ENCODE measurements at regions not wholly inside any gene's neighbourhood (a gene's known extent, or its start where the extent isn't known, plus 50 kb on each side); places are given as distances from the start of the nearest gene placed in this dataset.

GRCh38 chr13:34040863-34041262, 222.9 kb downstream of the RFC3 start:
- DNase-seq (ENCODE audit: low spot score), result no peak

GRCh38 chr13:34044041-34044440, 226.1 kb downstream of the RFC3 start:
- DNase-seq (ENCODE audit: low spot score), result no peak

- DNase-seq (ENCODE audit: low spot score), result no peak
Measured at GRCh38 chr13:34044660-34045080, 226.7 kb downstream of the RFC3 start.

- no peak for DNase-seq (ENCODE audit: low spot score)
Measured at GRCh38 chr13:34046457-34046856, 228.5 kb downstream of the RFC3 start.

- DNase-seq (ENCODE audit: low spot score), result no peak
Measured at GRCh38 chr13:34048652-34049051, 230.7 kb downstream of the RFC3 start.

- no peak for DNase-seq (ENCODE audit: low spot score)
Measured at GRCh38 chr13:34056733-34057258, 238.8 kb downstream of the RFC3 start.

- no peak for DNase-seq (ENCODE audit: low spot score)
Measured at GRCh38 chr13:34064456-34065205, 246.7 kb downstream of the RFC3 start.

GRCh38 chr13:34065928-34066327, 248.0 kb downstream of the RFC3 start:
- no peak for DNase-seq (ENCODE audit: low spot score)

GRCh38 chr13:34066344-34066743, 248.4 kb downstream of the RFC3 start:
- no peak for DNase-seq (ENCODE audit: low spot score)

- no peak for DNase-seq (ENCODE audit: low spot score)
Measured at GRCh38 chr13:34070006-34070405, 252.1 kb downstream of the RFC3 start.

- no peak for DNase-seq (ENCODE audit: low spot score)
Measured at GRCh38 chr13:34070544-34071303, 252.8 kb downstream of the RFC3 start.

GRCh38 chr13:34076319-34076718, 258.4 kb downstream of the RFC3 start:
- no peak for DNase-seq (ENCODE audit: low spot score)

- DNase-seq (ENCODE audit: low spot score), result no peak
Measured at GRCh38 chr13:34076943-34077703, 259.2 kb downstream of the RFC3 start.

- DNase-seq (ENCODE audit: low spot score), result no peak
Measured at GRCh38 chr13:34078334-34078999, 260.5 kb downstream of the RFC3 start.

GRCh38 chr13:34085204-34085603, 267.3 kb downstream of the RFC3 start:
- no peak for DNase-seq (ENCODE audit: low spot score)

- no peak for DNase-seq (ENCODE audit: low spot score)
Measured at GRCh38 chr13:34086281-34086680, 268.3 kb downstream of the RFC3 start.

- DNase-seq (ENCODE audit: low spot score), result no peak
Measured at GRCh38 chr13:34087791-34088190, 269.8 kb downstream of the RFC3 start.

GRCh38 chr13:34103854-34104253, 285.9 kb downstream of the RFC3 start:
- no peak for DNase-seq (ENCODE audit: low spot score)

GRCh38 chr13:34104853-34105252, 286.9 kb downstream of the RFC3 start:
- no peak for DNase-seq (ENCODE audit: low spot score)

- DNase-seq (ENCODE audit: low spot score), result no peak
Measured at GRCh38 chr13:34107806-34108205, 289.9 kb downstream of the RFC3 start.

GRCh38 chr13:34108410-34108809, 290.5 kb downstream of the RFC3 start:
- DNase-seq (ENCODE audit: low spot score), result no peak

- DNase-seq (ENCODE audit: low spot score), result no peak
Measured at GRCh38 chr13:34114581-34114980, 296.6 kb downstream of the RFC3 start.
